Hematopoietic multipotent progenitor cell treated with erythropoietin and hydrocortisone succinate and interleukin-3 and kit ligand, for 4 days (in vitro differentiated cells): ENCODE measurements at regions not wholly inside any gene's neighbourhood (a gene's known extent, or its start where the extent isn't known, plus 50 kb on each side); places are given as distances from the start of the nearest gene placed in this dataset.

Experiments used
- DNase-seq: peaks from one replicate; pipeline ENCODE4 v3.0.0-alpha.2; 2015

- no peak for DNase-seq
Observed at GRCh38 chr13:77378662-77379061, 51.8 kb upstream of the MYCBP2 start.

- DNase-seq = no peak
Observed at GRCh38 chr13:77377016-77377415, 50.1 kb upstream of the MYCBP2 start.
